Heart right ventricle (tissue), 16 donors: ENCODE measurements at regions not wholly inside any gene's neighbourhood (a gene's known extent, or its start where the extent isn't known, plus 50 kb on each side); places are given as distances from the start of the nearest gene placed in this dataset.
"Not testable (repeated sequence)": the region's sequence is repeated elsewhere in the genome, so short reads cannot be mapped to it uniquely, and the experiment has no call there.

ENCODE experiments used
- ATAC-seq, 8 donors: fragments of 200-7000 bp; cut with Tn5 transposase; one replicate each; pipeline ENCODE4 v1.9.1; 2020; ENCODE audit warnings: mild to moderate bottlenecking in 8 of 8, moderate library complexity in 8 of 8, moderate number of reproducible peaks in 1 of 8
- DNase-seq, 2 donors: peaks; one replicate each; pipeline ENCODE4 v3.0.0-alpha.2; 2020
- H3K27ac ChIP-seq, 10 donors: fragments of 200-600 bp; sonication (generic) in 2 of 10; one replicate each; pipeline versions ENCODE4 v1.5.0 to v1.8.0; 2020 to 2022; ENCODE audit warnings: mild to moderate bottlenecking in 3 of 10
- H3K27me3 ChIP-seq, 7 donors: fragments of 200-600 bp; one replicate each; pipeline ENCODE4 v1.8.0; 2021 to 2022; ENCODE audit warnings: mild to moderate bottlenecking in 2 of 7
- H3K36me3 ChIP-seq, 9 donors: fragments of 200-600 bp; sonication (generic) in 1 of 9; one replicate each; pipeline versions ENCODE4 v1.5.0 to v1.8.0; 2020 to 2022; ENCODE audit warnings: mild to moderate bottlenecking in 2 of 9
- H3K4me1 ChIP-seq, 9 donors: fragments of 200-600 bp; sonication (generic) in 1 of 9; one replicate each; pipeline versions ENCODE4 v1.5.0 to v1.8.0; 2020 to 2022; ENCODE audit warnings: mild to moderate bottlenecking in 4 of 9
- H3K4me3 ChIP-seq, 10 donors: fragments of 200-600 bp; sonication (generic) in 2 of 10; one replicate each; pipeline versions ENCODE4 v1.5.0 to v1.8.0; 2020 to 2022; ENCODE audit warnings: mild to moderate bottlenecking in 7 of 10, moderate library complexity in 2 of 10
- H3K9me3 ChIP-seq, 11 donors: fragments of 200-600 bp in 10 of 11; sonication (generic) in 2 of 11; one replicate each; pipeline versions ENCODE4 v1.5.0 to v1.8.0; 2013 to 2022; ENCODE audit warnings: mild to moderate bottlenecking in 2 of 11, control low read depth in 1 of 11, moderate library complexity in 1 of 11
- CTCF ChIP-seq, 9 donors: fragments of 200-600 bp; sonication (generic) in 2 of 9; IDR thresholded peaks; one replicate each; pipeline versions ENCODE4 v1.5.0 to v1.8.0; 2021 to 2022; ENCODE audit warnings: antibody characterized with exemption in 9 of 9, mild to moderate bottlenecking in 5 of 9, moderate library complexity in 1 of 9
- WGBS, 2 donors: extraction: QIAGEN DNeasy Blood & Tissue Kit; methylation state at CpG; one replicate each; pipeline ENCODE4 v1.1.7; 2013; ENCODE audit warnings: inconsistent platforms in 1 of 2; 5-methylcytosine and 5-hydroxymethylcytosine counted together
- intact Hi-C, 10 donors: fragments of 100-400 bp; cut with DNase I; formaldehyde crosslinking; loops; one replicate each; pipeline versions ENCODE4 v1.11.1 to v1.14.2; 2022
- donor health status: Arrhythmogenic right ventricular cardiomyopathy.
- donor health status: ischemic (EF 13 %, LVEDD 7.1; RV severe dilation, severe dysfunction).
- donor health status: healthy with polysubstance abuse.
- donor health status: DM: no; HTN: yes; CAD: no.
- donor health status: DM: no; HTN: no; CAD: no.
- donor health status: ischemic (EF 25% LVEDD 6.9; RV normal size, moderate dysfunction).
- donor health status: ischemic (EF 25% LVEDD 5.7; RV mildly dilated, moderate dysfunction).
- donor health status: healthy.
- donor health status: DM: yes; HTN: yes; CAD: no.
- donor health status: Ischemic cardiomyopathy.
- donor health status: ischemic (EF 35%, LVEDD 5.7; RV mildly dilated, moderate dysfunction).
- donor health status: nonischemic (EF 11% LVEDD 7.7; RV severe dilation, severe dysfunction).
- donor health status: DM: yes; HTN: yes; CAD: no.
- donor health status: PGD.
- donor health status: ischemic (EF 29% LVEDD 5.4; RV normal size, mild dysfunction).
- donor health status: nonischemic (EF 23%, LVEDD 6.1; RV moderate dilation, normal function).

- peak in 7 of 9 donors; percentile 30 to 46 (median 40) for TF ChIP-seq CTCF (IDR thresholded peaks at IDR 0.05)
- DNase-seq (no peak), ATAC-seq (peak in 1 of 8 donors; percentile 41)
- 51 to 53% methylated on average over 4 of the region's 4 CpGs for WGBS, 2 donors
- intact Hi-C loops, result loop anchor here in 4 of 10 donors (5.0 to 10.0 kb wide), 3 partner anchors 313 to 318 kb away; no protein-coding TSS in a partner anchor
- Histone ChIP-seq H3K27ac (no peak overlapping the region), H3K9me3 (no peaks in the 10 kb centered on the region), H3K36me3 (no peaks in the 10 kb centered on the region), H3K4me3 (no peak overlapping the region), H3K4me1 (no peaks in the 10 kb centered on the region), H3K27me3 (peaks cover 0 to 6% (median 0%) of the 10 kb centered on the region in 7 donors)
Measured at GRCh38 chrX:37509349-37509748, 62.1 kb upstream of the LANCL3 start.

- not testable (repeated sequence) for H3K36me3 ChIP-seq, H3K27me3 ChIP-seq, DNase-seq, H3K9me3 ChIP-seq, ATAC-seq, H3K4me1 ChIP-seq, H3K4me3 ChIP-seq, H3K27ac ChIP-seq
- WGBS, 2 donors, result no CpG with 5 or more reads among the region's 1 CpG
- intact Hi-C loops, result loop anchor here in 1 of 10 donors (10.0 kb wide), 1 partner anchor 408 kb away; no protein-coding TSS in a partner anchor
Measured at GRCh38 chrX:37516512-37516911, 54.9 kb upstream of the LANCL3 start.

- DNase-seq, H3K27me3 ChIP-seq, H3K27ac ChIP-seq, H3K9me3 ChIP-seq, H3K36me3 ChIP-seq, H3K4me1 ChIP-seq, H3K4me3 ChIP-seq, ATAC-seq: not testable (repeated sequence)
- intact Hi-C loops, result loop anchor here in 1 of 10 donors (10.0 kb wide), 1 partner anchor 406 kb away; no protein-coding TSS in a partner anchor
- 81 to 84% methylated on average over 4 of the region's 4 CpGs for WGBS, 2 donors
Measured at GRCh38 chrX:37519261-37519660, 52.2 kb upstream of the LANCL3 start.

- H3K4me3 ChIP-seq, H3K4me1 ChIP-seq, DNase-seq, H3K27me3 ChIP-seq, intact Hi-C loops, H3K27ac ChIP-seq, H3K9me3 ChIP-seq, H3K36me3 ChIP-seq: not testable (repeated sequence)
- 64 to 78% methylated on average over 4 of the region's 4 CpGs for WGBS, 2 donors
- ATAC-seq, result peak in 3 of 8 donors; percentile 50 to 73 (median 72)
Measured at GRCh38 chrX:37520860-37521450, 50.5 kb upstream of the LANCL3 start.
